WERI-Rb-1 (cell line): ENCODE measurements at regions not wholly inside any gene's neighbourhood (a gene's known extent, or its start where the extent isn't known, plus 50 kb on each side); places are given as distances from the start of the nearest gene placed in this dataset.

Source experiments
- DNase-seq: peaks from one replicate; pipeline ENCODE4 v3.0.0-alpha.2; 2020
- H3K27ac ChIP-seq: fragments of 250-450 bp; sonication (Bioruptor Pico); 2 replicates; pipeline ENCODE4 v1.5.1; 2020; ENCODE audit warnings: mild to moderate bottlenecking, moderate library complexity
- H3K27me3 ChIP-seq: fragments of 250-450 bp; sonication (Bioruptor Pico); 2 replicates; pipeline ENCODE4 v1.5.1; 2021; ENCODE audit warnings: mild to moderate bottlenecking, low read depth, moderate library complexity; ENCODE audit not compliant: insufficient read depth, severe bottlenecking
- H3K36me3 ChIP-seq: fragments of 250-450 bp; sonication (Bioruptor Pico); 2 replicates; pipeline ENCODE4 v1.5.1; 2020; ENCODE audit warnings: mild to moderate bottlenecking, moderate library complexity
- H3K4me3 ChIP-seq: 2 replicates; pipeline ENCODE4 v1.5.1; 2011; ENCODE audit warnings: low read depth, mild to moderate bottlenecking, control low read depth, low read length
- H3K9me3 ChIP-seq: fragments of 250-450 bp; sonication (Bioruptor Pico); 2 replicates; pipeline ENCODE4 v1.5.1; 2021; ENCODE audit warnings: mild to moderate bottlenecking, moderate library complexity; ENCODE audit not compliant: severe bottlenecking
- TF ChIP-seq, protein P1 (sequence below): IDR thresholded peaks from 2 replicates; pipeline ENCODE4 v1.5.1; 2011; ENCODE audit warnings: low read depth, mild to moderate bottlenecking, control low read depth, inconsistent platforms, low read length

DNA sequence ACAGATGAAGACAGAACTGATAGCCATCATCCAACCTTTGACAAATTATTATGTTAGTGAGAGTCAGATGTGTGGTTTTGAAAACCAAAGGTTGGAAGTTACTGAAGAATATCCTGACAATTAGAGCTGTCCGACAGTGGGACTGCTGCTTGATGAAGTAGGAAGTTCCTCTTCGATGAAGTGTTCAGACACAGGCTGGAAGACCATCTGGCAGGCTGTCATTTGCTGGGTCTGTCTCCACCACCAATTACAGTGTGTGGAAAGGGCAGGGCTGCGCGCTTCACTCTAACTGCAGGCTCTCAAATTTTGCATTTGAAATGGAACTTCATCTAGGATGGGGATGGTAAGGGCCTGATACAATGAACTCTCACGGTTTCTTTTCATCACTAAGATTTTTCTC is 313.8 kb downstream of the PIK3C3 start:
- H3K36me3 ChIP-seq: peaks cover 68% of the 10 kb centered on the region
- TF ChIP-seq, protein P1, sequence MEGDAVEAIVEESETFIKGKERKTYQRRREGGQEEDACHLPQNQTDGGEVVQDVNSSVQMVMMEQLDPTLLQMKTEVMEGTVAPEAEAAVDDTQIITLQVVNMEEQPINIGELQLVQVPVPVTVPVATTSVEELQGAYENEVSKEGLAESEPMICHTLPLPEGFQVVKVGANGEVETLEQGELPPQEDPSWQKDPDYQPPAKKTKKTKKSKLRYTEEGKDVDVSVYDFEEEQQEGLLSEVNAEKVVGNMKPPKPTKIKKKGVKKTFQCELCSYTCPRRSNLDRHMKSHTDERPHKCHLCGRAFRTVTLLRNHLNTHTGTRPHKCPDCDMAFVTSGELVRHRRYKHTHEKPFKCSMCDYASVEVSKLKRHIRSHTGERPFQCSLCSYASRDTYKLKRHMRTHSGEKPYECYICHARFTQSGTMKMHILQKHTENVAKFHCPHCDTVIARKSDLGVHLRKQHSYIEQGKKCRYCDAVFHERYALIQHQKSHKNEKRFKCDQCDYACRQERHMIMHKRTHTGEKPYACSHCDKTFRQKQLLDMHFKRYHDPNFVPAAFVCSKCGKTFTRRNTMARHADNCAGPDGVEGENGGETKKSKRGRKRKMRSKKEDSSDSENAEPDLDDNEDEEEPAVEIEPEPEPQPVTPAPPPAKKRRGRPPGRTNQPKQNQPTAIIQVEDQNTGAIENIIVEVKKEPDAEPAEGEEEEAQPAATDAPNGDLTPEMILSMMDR: no peak
- no peak overlapping the region for H3K4me3 ChIP-seq
- peak; percentile 67 for DNase-seq
- peaks cover 2% of the 10 kb centered on the region for H3K9me3 ChIP-seq
- H3K27me3 ChIP-seq: no peaks in the 10 kb centered on the region
- peak overlapping the region; percentile 32 for H3K27ac ChIP-seq

- TF ChIP-seq, protein P1: no peak
- no peak for DNase-seq
- Histone ChIP-seq H3K36me3 (peaks cover 71% of the 10 kb centered on the region), H3K4me3 (no peak overlapping the region), H3K27me3 (no peaks in the 10 kb centered on the region), H3K9me3 (no peaks in the 10 kb centered on the region), H3K27ac (no peak overlapping the region; the same call in 1 of the 2 replicates)
These were observed 316.8 kb downstream of the PIK3C3 start for GRCh38 chr18:42271647-42272414.

DNA sequence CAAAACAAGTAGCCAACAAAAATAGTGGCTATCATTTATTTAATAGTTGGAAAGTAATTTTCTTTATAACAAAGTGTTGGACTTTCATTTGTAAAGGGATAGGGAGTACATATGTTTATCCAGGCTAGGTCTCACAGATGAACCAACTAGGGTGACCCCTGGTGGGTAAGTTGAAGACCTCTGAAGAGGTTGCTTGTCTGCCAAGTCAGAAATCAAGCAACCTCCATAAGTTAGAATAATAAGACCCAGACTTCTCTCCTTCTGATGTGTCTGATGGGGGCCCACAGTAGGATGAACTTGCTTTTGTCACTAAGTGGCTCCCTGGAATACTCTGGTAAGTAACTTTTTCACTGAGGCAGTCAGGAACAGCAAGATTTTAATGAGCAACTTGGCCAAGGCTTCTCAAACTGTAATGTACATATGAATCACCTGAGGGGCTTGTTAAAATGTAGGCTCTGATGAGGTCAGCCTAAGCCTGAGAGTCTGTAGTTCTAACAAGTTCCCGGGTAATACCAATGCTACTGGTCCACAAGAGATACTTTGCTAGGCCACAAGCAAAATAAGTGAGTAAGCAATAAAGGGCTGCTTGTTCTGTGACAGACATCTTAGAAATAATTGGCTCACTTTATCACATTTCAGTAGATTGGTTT is 319.6 kb downstream of the PIK3C3 start:
- H3K4me3 ChIP-seq: no peak overlapping the region
- H3K36me3 ChIP-seq: peaks cover 71% of the 10 kb centered on the region
- TF ChIP-seq, protein P1: peak; percentile 47; the same call in 1 of the 2 replicates
- peak overlapping the region; percentile 40 for H3K27ac ChIP-seq
- DNase-seq: peak; percentile 46
- no peaks in the 10 kb centered on the region for H3K27me3 ChIP-seq
- no peaks in the 10 kb centered on the region for H3K9me3 ChIP-seq

DNA sequence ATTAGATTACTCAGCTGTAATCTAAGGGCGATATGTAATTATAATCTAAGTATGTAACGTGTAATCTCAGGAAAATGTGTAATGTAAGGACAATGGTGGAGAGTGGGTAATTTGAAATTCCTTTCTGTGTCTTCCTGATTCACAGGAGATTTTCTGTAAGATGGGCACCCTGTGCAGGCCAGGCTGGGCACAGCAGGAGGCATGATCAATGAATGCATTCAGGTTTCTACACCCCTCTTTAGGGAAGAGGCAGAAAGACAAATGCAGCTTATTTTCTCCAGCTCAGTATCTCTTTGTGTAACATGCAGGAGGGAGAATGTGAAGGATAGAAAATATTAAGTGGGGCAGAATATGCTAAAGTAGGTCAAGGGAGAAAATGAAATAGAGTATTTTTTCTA is 320.1 kb downstream of the PIK3C3 start:
- H3K27me3 ChIP-seq: no peaks in the 10 kb centered on the region
- no peak for DNase-seq
- no peak overlapping the region for H3K4me3 ChIP-seq
- peaks cover 67% of the 10 kb centered on the region for H3K36me3 ChIP-seq
- TF ChIP-seq, protein P1: no peak
- H3K27ac ChIP-seq: peak overlapping the region; percentile 40
- no peaks in the 10 kb centered on the region for H3K9me3 ChIP-seq

- DNase-seq: no peak
- peak overlapping the region; percentile 40; the same call in 1 of the 2 replicates for H3K27ac ChIP-seq
- peaks cover 68% of the 10 kb centered on the region for H3K36me3 ChIP-seq
- H3K9me3 ChIP-seq: no peaks in the 10 kb centered on the region
- no peak overlapping the region for H3K4me3 ChIP-seq
- TF ChIP-seq, protein P1: no peak
- no peaks in the 10 kb centered on the region for H3K27me3 ChIP-seq
These were observed 321.1 kb downstream of the PIK3C3 start for GRCh38 chr18:42275949-42276730.
